ENCODE measurements at regions not wholly inside any gene's neighbourhood (a gene's known extent, or its start where the extent isn't known, plus 50 kb on each side); places are given as distances from the start of the nearest gene placed in this dataset.

GRCh38 chr11:97163631-97164191 is 773.9 kb downstream of the JRKL start:
- no peak for DNase-seq

DNA sequence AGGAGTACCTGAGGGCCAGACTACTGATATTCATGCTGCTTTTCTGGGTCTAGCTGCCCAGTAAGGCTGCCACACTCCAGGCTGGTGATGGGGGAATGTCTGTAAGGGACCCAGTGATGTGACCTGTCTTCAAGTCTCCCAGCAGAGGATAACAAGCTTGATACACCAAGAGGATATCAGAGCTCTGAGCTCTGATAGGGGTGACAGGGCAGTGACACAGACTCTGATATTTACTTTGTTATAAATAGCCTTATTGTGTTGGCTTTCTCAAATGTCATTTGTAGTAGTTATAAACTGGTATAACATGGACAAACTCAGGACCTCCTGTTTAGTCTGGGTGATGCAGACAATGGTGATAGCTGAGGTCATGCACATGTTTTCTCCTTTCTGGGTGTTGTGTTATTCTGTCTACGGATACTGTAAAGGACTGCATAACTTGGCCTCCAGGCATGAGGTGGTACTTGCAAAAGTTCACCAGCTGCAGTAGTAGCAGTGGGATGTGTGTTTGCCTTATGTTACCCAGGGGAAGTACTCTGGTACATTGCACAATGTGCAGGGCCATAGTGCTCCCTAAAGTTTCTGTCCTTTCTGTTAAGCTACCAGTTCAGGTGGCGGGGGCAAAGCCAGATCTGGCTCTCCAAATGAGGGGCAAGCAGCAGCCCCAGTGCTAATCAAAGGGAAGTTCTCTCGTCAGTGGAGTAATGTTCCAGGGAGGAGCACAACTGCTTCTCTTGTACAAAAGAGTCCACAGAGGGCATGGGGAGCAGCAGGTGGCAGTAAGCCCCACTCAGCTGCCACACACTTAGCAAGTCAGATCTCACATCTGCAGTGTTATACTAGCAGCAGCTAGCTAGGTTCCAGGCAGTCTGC is 812.2 kb downstream of the JRKL start:
- no peak for DNase-seq

- no peak for DNase-seq
Measured at GRCh38 chr11:97202613-97203292, 812.9 kb downstream of the JRKL start.

- DNase-seq, result no peak
Measured at GRCh38 chr11:97218011-97218410, 828.2 kb downstream of the JRKL start.

GRCh38 chr11:97223647-97224046 is 833.8 kb downstream of the JRKL start:
- no peak for DNase-seq

DNA sequence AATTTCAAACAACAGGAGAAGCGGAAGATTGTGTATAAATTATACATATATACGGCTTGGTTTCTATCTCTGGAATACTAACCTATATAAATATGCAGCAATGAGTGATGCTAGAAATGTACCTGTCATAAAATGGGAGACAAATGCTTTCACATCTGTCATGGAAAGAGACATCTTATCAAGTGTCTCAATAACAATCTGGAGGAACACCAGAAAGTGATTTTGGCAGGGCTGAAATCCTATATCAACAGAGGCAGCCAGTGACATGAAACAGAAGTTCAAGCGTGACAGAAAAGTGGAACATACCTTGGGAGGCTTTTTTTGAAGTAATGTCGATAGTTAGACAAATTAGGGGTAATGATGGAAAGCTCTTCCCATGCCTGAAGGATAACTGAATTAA is 834.6 kb downstream of the JRKL start:
- no peak for DNase-seq

DNA sequence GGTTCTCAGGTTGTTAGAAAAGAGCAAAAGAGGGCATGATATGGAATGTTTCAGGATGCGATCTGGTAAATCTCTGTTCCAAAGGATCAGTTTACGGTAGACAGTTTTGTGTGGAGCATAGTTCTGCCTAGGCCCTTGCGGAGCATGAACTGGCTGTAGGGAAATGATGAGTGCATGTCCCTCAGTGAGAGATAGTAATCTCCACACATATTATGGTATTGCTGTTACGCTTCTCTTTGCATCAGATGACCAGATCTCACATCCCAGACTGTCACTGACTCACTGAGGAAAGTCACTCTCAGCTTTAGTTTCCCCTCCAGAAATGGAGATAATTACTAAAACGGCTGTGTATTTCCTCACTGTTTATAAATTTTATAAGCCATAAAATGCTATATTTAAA is 836.0 kb downstream of the JRKL start:
- no peak for DNase-seq

- no peak for DNase-seq
Measured at GRCh38 chr11:97229936-97230335, 840.1 kb downstream of the JRKL start.

DNA sequence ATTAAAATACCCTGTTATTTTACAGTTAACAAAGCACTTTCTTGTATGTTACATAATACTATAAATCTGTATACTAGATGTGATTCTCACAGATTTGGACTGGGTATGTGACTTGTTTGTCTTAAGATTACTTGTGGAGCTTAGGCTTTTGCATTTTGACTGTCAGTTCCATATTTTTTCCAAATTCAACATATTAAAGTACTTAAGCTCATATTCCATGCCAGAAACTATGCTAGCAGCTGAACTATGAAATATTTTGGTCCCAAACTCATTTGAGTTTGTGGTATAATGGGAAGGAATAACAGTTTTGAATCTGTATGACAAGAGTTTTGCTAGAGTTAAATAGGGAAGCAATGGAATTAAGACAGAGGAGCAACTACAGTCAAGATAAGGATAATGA is 841.4 kb downstream of the JRKL start:
- no peak for DNase-seq

DNA sequence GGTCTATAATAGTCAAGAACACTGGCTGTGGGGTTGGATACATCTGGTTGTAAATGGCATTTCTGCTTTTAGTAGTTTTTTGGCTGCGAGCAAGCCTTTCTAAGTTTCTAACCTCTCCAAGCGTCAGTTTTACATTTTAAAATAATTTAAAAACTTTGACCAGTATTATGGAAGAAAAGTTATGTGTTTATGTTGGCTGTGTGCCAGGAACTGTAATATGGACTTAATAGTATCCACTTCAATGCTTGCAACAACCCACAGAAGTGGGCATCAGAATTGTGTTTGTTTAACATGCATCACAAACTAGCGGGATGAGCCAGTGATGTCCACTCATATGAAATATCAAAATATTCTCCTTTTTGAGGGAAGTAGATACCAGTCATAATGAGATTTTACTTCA is 844.2 kb downstream of the JRKL start:
- DNase-seq, result no peak

DNA sequence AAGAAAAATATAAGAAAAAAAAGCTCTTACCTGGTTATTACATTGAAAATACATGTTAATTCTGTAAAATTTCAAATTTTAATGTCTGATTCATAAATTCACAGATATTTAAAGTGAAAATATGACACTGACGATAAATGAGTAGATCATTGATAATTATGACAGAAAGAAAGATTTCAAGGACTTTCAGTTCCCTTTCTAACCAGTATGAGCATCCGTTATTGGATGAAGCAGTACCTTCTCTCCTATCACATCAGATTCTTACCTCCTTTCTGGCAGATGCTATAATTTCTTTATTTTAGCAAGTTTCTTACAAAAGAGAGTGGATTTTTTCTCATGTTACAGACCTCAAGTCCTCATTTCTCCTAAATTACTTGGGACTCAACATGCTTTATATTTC is 847.3 kb downstream of the JRKL start:
- no peak for DNase-seq

GRCh38 chr11:97247601-97248000 is 857.8 kb downstream of the JRKL start:
- no peak for DNase-seq

DNA sequence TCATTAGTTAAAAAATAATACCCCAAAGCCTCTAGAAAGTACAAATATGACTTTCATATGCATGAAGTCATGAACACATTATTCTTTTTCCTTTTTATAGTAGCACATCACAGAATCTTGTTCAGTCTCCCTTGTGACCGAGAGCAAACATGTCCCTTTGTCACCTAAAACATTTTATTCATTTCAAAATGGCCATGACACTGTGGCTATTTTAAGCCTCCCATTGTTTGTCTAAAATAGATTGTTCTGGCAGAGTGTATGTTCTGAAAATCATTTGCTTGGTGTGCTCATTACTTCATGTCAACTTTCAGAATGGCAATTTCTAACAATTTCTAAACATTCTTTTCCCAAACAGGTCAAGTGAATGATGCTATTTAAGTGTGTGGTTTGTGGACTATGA is 865.0 kb downstream of the JRKL start:
- no peak for DNase-seq

DNA sequence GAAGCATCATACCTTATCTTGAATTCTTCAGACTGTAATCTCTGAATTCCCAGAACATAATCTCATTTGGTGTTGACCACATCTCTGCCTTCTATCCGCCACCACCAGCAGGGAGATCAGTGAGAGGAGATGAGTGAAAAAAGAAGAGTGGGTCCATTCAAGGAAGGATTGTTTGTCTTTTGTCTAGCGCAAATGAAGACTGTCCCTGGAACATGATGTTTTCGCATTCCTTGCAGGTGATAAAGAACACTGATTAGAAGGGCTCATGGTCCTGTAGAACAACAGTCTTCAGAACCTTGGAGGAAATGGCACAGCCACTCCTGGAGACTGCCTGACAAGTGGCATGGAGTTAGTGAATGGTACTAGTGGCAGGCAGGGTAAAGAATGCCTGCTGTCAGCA is 869.6 kb downstream of the JRKL start:
- no peak for DNase-seq

GRCh38 chr11:97259884-97260283 is 870.1 kb downstream of the JRKL start:
- DNase-seq, result no peak

DNA sequence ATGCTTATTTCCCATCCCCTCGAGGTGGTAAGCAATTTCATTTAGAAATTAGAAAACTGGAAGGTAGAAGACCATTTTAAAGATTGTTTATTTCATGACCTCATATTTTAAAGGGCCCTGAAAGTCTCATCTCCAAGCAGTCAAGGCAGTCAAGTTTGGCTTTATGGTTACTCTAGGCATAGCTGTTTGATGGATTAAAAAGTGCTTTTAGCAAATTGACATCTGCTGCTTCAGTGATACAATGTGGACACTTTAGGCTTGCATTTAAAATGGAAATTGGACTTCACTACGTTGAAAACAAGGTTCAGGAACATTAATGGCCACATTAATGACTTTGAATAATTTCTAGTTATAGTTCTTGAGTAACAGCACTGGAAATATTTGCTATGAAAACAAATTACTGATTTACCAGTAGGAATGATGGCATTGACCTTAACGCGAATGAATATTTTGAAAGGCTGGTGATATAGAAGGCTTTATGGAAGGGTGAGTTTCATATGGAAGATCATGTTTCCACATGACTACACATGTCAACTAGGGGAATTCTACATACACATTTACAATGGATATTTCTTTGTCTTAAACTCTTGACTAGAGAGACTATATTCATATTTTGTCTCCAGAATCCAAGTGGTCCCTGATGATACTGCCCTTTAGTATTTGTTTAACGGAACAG is 873.5 kb downstream of the JRKL start:
- no peak for DNase-seq

DNA sequence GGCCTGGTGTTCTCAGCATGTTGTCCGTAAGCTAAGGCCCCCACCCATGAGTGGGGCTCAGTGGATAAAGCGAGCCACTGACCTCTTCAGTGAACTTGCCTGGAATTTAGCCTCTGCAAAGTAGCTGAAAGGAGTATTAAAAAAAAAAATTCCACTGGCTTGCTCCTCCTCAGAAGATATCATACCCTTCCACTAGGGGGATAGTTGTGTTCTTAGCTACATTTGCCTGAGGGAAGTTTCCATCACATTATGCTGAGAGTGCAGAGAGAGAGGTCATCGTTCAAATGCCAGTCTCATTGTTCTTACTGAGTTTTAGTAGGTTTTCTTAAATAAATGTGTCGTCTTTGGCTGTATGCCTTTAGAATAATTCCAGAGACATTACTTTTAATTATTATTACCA is 879.7 kb downstream of the JRKL start:
- DNase-seq, result no peak

DNA sequence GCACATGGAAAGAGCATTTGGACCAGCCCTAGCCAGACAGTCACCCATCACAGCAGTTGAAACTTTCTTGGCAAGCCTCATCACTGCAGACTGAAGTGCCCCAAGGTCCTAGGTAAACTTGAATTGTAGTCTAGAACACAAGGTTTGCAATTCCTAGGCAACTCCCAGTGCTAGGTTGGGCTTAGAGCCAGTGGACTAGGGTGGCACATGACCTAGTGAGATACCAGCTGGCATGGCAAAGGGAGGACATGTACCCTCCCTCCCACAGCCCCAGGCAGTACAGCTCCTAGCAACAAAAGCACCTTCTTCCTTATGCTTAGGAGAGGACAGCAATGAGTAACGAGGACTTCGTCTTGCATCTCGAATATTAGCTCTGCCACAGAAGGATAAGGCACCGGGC is 889.5 kb downstream of the JRKL start:
- no peak for DNase-seq

DNA sequence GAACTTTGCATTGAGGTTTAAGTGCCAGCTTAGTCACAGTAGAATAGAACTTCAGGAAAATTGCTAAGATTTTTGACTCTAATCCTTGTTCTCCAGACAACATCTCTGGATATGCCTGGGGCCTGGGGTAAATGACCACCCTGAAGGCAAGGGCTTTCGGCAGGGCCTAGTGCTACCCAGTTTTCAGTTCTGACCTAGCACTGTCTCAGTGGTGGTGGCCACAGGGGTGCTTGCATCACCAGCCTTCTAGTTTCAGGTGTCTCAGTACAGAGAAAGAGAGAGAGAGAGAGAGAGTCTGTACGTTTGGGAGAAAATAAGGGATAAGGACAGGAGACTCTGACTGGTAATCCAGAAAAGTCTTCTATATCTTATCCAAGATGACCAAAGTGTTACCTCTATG is 890.5 kb downstream of the JRKL start:
- DNase-seq, result no peak

DNA sequence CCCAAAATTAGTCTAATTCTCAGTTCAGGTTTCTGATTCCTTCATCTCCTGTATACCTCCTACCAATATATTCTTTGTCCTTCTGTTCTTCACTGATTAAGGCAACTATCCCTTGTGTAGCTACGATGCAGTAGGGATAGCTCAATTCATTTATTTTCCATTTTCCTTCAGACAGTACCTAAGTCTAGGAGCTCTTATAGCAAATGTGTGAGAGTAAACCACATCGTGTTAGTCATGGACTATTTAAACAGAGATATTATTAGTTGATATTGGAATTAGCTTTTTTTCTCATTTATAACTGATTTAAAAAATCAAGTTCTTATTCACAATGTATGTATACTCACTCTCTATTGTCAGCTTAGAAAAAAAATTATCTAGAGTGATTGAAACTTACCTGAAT is 900.0 kb downstream of the JRKL start:
- no peak for DNase-seq

- DNase-seq, result no peak
Measured at GRCh38 chr11:97290464-97291041, 900.7 kb downstream of the JRKL start.

DNA sequence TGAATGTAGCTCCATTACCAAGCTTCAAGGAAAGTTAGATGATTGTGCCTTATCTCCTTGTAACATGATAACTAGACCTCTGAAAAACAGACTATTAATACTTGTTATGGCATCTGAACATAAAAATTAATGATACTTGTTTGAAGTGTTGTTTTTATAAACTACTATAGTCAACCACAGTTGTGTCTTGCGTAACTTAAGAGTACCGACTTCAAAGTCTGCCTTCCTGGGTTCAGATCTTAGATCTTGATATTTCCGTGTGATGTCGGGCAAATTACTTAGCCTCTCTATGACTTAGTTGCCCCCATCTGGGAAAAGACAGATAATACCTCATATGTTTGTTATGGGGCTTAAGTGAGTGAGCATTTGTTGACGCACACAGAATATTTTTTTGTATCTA is 906.5 kb downstream of the JRKL start:
- DNase-seq, result no peak

DNA sequence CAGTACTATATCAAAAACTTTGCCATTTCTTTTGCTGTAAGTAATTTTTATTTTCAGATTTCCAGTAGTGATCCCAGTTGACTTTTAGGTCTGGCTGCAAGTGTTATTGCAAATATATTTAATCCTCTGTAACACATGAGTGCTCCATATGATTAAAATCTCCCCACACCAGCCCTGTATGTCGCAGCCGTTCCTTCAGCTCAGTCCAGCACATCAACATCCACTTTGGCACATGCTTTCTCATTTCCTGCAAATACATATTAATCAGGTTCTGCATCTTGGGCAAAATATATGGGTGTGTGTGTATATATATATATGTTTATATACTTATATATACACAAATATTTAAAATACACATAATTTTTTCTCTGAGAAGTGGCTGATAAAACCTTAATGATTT is 919.5 kb downstream of the JRKL start:
- DNase-seq, result no peak

All from C1 segment of cervical spinal cord (tissue), 14 donors.